ENCODE measurements at regions not wholly inside any gene's neighbourhood (a gene's known extent, or its start where the extent isn't known, plus 50 kb on each side); places are given as distances from the start of the nearest gene placed in this dataset.

DNA sequence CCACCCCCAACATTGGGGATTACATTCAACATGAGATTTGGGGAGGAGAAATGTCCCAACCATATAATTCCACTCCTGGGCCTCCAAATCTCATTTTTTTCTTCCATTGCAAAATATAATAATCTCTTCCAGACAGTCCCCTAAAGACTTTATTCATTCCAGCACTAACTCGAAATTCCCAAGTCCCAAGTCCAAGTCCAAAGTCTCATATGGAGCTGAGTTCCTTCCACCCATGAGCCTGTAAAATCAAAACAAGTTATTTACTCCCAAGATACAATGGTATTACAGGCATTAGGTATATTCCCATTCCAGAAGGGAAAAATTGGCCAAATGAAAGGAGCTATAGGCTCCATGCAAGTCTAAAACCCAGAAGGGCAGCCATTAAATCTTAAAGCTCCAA, 56.7 kb downstream of the P2RY1 start:
- TF ChIP-seq EP300 (IDR thresholded peaks at IDR 0.05; ENCODE audit: borderline replicate concordance in 1 of 2, low read depth in 1 of 2, low read length in 1 of 2) (no peak), CTCF (IDR thresholded peaks at IDR 0.05) (no peak), MXI1 (IDR thresholded peaks at IDR 0.05; ENCODE audit: low read depth, low read length) (no peak), MAX (IDR thresholded peaks at IDR 0.05; ENCODE audit: low read depth) (no peak), JUND (IDR thresholded peaks at IDR 0.05) (no peak), YY1 (IDR thresholded peaks at IDR 0.05; ENCODE audit: low read depth) (no peak), RFX5 (IDR thresholded peaks at IDR 0.05; ENCODE audit: low read length) (no peak), POLR2AphosphoS5 (IDR thresholded peaks at IDR 0.05; ENCODE audit: low read depth, low read length) (no peak)

All from SK-N-SH (cell line).